Right lobe of liver (tissue), 4 donors: ENCODE measurements at regions not wholly inside any gene's neighbourhood (a gene's known extent, or its start where the extent isn't known, plus 50 kb on each side); places are given as distances from the start of the nearest gene placed in this dataset.

Experiments used
- POLR2A ChIP-seq: fragments of 450-650 bp; IDR thresholded peaks from one replicate; pipeline ENCODE4 v1.6.1; 2017; ENCODE audit warnings: antibody characterized with exemption, mild to moderate bottlenecking
- TF ChIP-seq, protein P1 (sequence below), 4 donors: fragments of 200-600 bp in 3 of 4; fragments of 450-650 bp in 1 of 4; IDR thresholded peaks; one replicate each; pipeline versions ENCODE4 v1.5.1 to v1.8.0; 2016 to 2022; ENCODE audit warnings: antibody characterized with exemption in 4 of 4, mild to moderate bottlenecking in 2 of 4
- donor health status: DM: no; HTN: no; CAD: no.
- donor health status: DM: no; HTN: no; CAD: no.
- donor health status: DM: no; HTN: yes; CAD: no.

DNA sequence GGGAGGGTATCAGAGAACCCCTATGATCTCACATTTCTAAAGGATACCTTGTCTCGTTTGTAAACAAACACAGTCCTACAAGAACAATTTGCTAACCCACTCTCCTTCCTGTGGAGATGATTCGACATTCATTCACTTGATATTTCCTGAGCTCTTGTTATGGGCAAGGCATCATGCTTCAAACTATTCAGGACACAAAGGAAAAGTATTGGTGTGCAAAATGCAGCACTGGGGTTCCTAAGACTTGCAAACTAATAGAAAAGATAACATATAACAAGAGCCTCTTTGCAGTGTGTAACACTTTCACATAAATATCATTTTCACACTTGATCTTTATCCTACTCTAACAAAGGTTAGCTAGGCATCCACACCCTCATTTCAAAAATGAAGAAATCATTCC, 211.5 kb upstream of the BLID start:
- TF ChIP-seq, protein P1, sequence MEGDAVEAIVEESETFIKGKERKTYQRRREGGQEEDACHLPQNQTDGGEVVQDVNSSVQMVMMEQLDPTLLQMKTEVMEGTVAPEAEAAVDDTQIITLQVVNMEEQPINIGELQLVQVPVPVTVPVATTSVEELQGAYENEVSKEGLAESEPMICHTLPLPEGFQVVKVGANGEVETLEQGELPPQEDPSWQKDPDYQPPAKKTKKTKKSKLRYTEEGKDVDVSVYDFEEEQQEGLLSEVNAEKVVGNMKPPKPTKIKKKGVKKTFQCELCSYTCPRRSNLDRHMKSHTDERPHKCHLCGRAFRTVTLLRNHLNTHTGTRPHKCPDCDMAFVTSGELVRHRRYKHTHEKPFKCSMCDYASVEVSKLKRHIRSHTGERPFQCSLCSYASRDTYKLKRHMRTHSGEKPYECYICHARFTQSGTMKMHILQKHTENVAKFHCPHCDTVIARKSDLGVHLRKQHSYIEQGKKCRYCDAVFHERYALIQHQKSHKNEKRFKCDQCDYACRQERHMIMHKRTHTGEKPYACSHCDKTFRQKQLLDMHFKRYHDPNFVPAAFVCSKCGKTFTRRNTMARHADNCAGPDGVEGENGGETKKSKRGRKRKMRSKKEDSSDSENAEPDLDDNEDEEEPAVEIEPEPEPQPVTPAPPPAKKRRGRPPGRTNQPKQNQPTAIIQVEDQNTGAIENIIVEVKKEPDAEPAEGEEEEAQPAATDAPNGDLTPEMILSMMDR (IDR thresholded peaks at IDR 0.05) = no peak
- no peak for TF ChIP-seq POLR2A
